SH-SY5Y (cell line): ENCODE measurements at regions not wholly inside any gene's neighbourhood (a gene's known extent, or its start where the extent isn't known, plus 50 kb on each side); places are given as distances from the start of the nearest gene placed in this dataset.

ENCODE experiments used
- GATA2 ChIP-seq: IDR thresholded peaks from 2 replicates; pipeline ENCODE4 v1.6.1; 2011; ENCODE audit warnings: mild to moderate bottlenecking, low read depth, low read length
- GATA3 ChIP-seq: IDR thresholded peaks from 2 replicates; pipeline ENCODE4 v1.6.1; 2011; ENCODE audit warnings: low read depth, mild to moderate bottlenecking, low read length, moderate library complexity

GRCh38 chr3:81364411-81364810 lies 397.0 kb downstream of the GBE1 start:
- TF ChIP-seq GATA2 (no peak), GATA3 (no peak)
